ENCODE measurements at regions not wholly inside any gene's neighbourhood (a gene's known extent, or its start where the extent isn't known, plus 50 kb on each side); places are given as distances from the start of the nearest gene placed in this dataset.

- Histone ChIP-seq H3K4me3 (ENCODE audit: low read length in 2 of 2) (no peak overlapping the region), H3K27ac (ENCODE audit: low read depth, low read length) (no peak overlapping the region), H3K36me3 (ENCODE audit: insufficient read depth, low read length) (no peaks in the 10 kb centered on the region), H3K9me3 (ENCODE audit: control insufficient read depth in 1 of 2, low read length in 2 of 2) (no peaks in the 10 kb centered on the region), H3K4me1 (ENCODE audit: insufficient read depth, low read length) (no peaks in the 10 kb centered on the region), H3K27me3 (ENCODE audit: insufficient read depth, low read length) (no peaks in the 10 kb centered on the region)
- Mint-ChIP-seq H3K36me3 (no peaks in the 10 kb centered on the region), H3K9me3 (no peaks in the 10 kb centered on the region), H3K4me3 (no peak overlapping the region), H3K27me3 (no peaks in the 10 kb centered on the region), H3K27ac (no peak overlapping the region), H3K4me1 (no peaks in the 10 kb centered on the region)
- CTCF ChIA-PET (ENCODE audit: partially characterized antibody): no interaction called here
- intact Hi-C loops (cut with micrococcal nuclease): no loop called here
- POLR2A ChIA-PET (ENCODE audit: partially characterized antibody): no interaction called here
- no peak for DNase-seq
These were observed 214.4 kb downstream of the TMX3 start for GRCh38 chr18:68500556-68500955.

- Mint-ChIP-seq H3K27ac (no peak overlapping the region), H3K4me3 (no peak overlapping the region), H3K4me1 (no peaks in the 10 kb centered on the region), H3K9me3 (no peaks in the 10 kb centered on the region), H3K36me3 (no peaks in the 10 kb centered on the region), H3K27me3 (no peaks in the 10 kb centered on the region)
- Histone ChIP-seq H3K4me3 (ENCODE audit: low read length in 2 of 2) (no peak overlapping the region), H3K9me3 (ENCODE audit: control insufficient read depth in 1 of 2, low read length in 2 of 2) (no peaks in the 10 kb centered on the region), H3K4me1 (ENCODE audit: insufficient read depth, low read length) (no peaks in the 10 kb centered on the region), H3K27ac (ENCODE audit: low read depth, low read length) (no peak overlapping the region), H3K36me3 (ENCODE audit: insufficient read depth, low read length) (no peaks in the 10 kb centered on the region), H3K27me3 (ENCODE audit: insufficient read depth, low read length) (no peaks in the 10 kb centered on the region)
- intact Hi-C loops (cut with micrococcal nuclease): no loop called here
- ChIA-PET CTCF (ENCODE audit: partially characterized antibody) (no interaction called here), POLR2A (ENCODE audit: partially characterized antibody) (no interaction called here)
- DNase-seq: no peak
These were observed 215.8 kb downstream of the TMX3 start for GRCh38 chr18:68499141-68499540.

- no peaks in the 10 kb centered on the region for H3K27me3 ChIP-seq (ENCODE audit: insufficient read depth, low read length)
- H3K9me3 Mint-ChIP-seq: no peaks in the 10 kb centered on the region
- H3K9me3 ChIP-seq (ENCODE audit: control insufficient read depth in 1 of 2, low read length in 2 of 2): no peaks in the 10 kb centered on the region
- no peaks in the 10 kb centered on the region for H3K27me3 Mint-ChIP-seq
- no peaks in the 10 kb centered on the region for H3K4me1 ChIP-seq (ENCODE audit: insufficient read depth, low read length)
- H3K36me3 Mint-ChIP-seq: no peaks in the 10 kb centered on the region
- no peak overlapping the region for H3K4me3 Mint-ChIP-seq
- no peak overlapping the region for H3K27ac Mint-ChIP-seq
- POLR2A ChIA-PET (ENCODE audit: partially characterized antibody): no interaction called here
- intact Hi-C loops (cut with micrococcal nuclease): no loop called here
- no peak for DNase-seq
- H3K4me1 Mint-ChIP-seq: no peaks in the 10 kb centered on the region
- no peaks in the 10 kb centered on the region for H3K36me3 ChIP-seq (ENCODE audit: insufficient read depth, low read length)
- no peak overlapping the region for H3K4me3 ChIP-seq (ENCODE audit: low read length in 2 of 2)
- CTCF ChIA-PET (ENCODE audit: partially characterized antibody): no interaction called here
- no peak overlapping the region for H3K27ac ChIP-seq (ENCODE audit: low read depth, low read length)
These were observed 216.3 kb downstream of the TMX3 start for GRCh38 chr18:68498636-68499035.

GRCh38 chr18:68498185-68498584 lies 216.7 kb downstream of the TMX3 start:
- Histone ChIP-seq H3K36me3 (ENCODE audit: insufficient read depth, low read length) (no peaks in the 10 kb centered on the region), H3K27me3 (ENCODE audit: insufficient read depth, low read length) (no peaks in the 10 kb centered on the region), H3K4me1 (ENCODE audit: insufficient read depth, low read length) (no peaks in the 10 kb centered on the region), H3K4me3 (ENCODE audit: low read length in 2 of 2) (no peak overlapping the region), H3K27ac (ENCODE audit: low read depth, low read length) (no peak overlapping the region), H3K9me3 (ENCODE audit: control insufficient read depth in 1 of 2, low read length in 2 of 2) (no peaks in the 10 kb centered on the region)
- H3K36me3 Mint-ChIP-seq: no peaks in the 10 kb centered on the region
- H3K4me3 Mint-ChIP-seq: no peak overlapping the region
- H3K9me3 Mint-ChIP-seq: no peaks in the 10 kb centered on the region
- H3K27me3 Mint-ChIP-seq: no peaks in the 10 kb centered on the region
- H3K4me1 Mint-ChIP-seq: no peaks in the 10 kb centered on the region
- no peak overlapping the region for H3K27ac Mint-ChIP-seq
- ChIA-PET POLR2A (ENCODE audit: partially characterized antibody) (no interaction called here), CTCF (ENCODE audit: partially characterized antibody) (no interaction called here)
- intact Hi-C loops (cut with micrococcal nuclease): no loop called here
- no peak for DNase-seq

DNA sequence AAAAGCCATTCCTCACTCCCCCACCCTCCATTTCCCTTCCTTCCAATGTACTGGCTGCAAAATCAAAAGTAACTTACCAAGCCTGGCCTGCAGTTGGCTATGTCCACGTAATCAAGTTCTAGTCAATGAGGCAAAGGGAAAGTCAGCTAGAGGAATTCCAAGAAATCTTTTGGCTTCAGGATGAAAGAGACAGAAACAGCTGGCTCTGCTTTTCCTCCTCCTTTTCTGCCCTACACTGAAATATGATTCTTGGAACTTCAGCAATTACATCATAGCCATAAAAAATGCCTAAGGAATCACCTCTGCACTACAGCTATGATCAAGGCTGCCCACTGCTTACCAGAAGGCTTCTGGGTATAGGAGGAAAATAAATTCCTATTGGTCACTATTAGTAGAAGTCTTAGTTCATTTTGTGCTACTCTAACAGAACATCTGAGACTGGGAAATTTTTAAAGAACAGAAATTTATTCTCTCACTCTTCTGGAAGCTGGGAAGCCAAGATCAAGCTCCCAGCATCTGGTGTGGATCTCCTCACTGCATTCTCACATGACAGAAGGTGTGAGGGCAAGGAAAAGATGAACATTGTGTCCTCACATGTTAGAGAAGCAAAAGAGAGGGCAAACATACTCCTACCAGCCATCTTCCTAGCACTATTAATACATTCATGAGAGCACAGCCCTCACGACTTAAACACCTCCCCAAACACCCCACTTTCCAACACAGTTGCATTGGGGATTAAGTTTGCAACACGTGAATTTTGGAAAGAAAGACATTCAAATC lies 219.9 kb downstream of the TMX3 start:
- intact Hi-C loops (cut with micrococcal nuclease): no loop called here
- no peak overlapping the region for H3K27ac Mint-ChIP-seq
- H3K4me3 Mint-ChIP-seq: no peak overlapping the region
- H3K27me3 Mint-ChIP-seq: no peaks in the 10 kb centered on the region
- H3K4me1 ChIP-seq (ENCODE audit: insufficient read depth, low read length): no peaks in the 10 kb centered on the region
- no peak overlapping the region for H3K27ac ChIP-seq (ENCODE audit: low read depth, low read length)
- ChIA-PET POLR2A (ENCODE audit: partially characterized antibody) (no interaction called here), CTCF (ENCODE audit: partially characterized antibody) (no interaction called here)
- DNase-seq: no peak
- H3K9me3 ChIP-seq (ENCODE audit: control insufficient read depth in 1 of 2, low read length in 2 of 2): no peaks in the 10 kb centered on the region
- H3K9me3 Mint-ChIP-seq: no peaks in the 10 kb centered on the region
- no peaks in the 10 kb centered on the region for H3K36me3 Mint-ChIP-seq
- no peaks in the 10 kb centered on the region for H3K27me3 ChIP-seq (ENCODE audit: insufficient read depth, low read length)
- no peaks in the 10 kb centered on the region for H3K36me3 ChIP-seq (ENCODE audit: insufficient read depth, low read length)
- no peak overlapping the region for H3K4me3 ChIP-seq (ENCODE audit: low read length in 2 of 2)
- H3K4me1 Mint-ChIP-seq: no peaks in the 10 kb centered on the region

- CTCF ChIA-PET (ENCODE audit: partially characterized antibody): no interaction called here
- POLR2A ChIA-PET (ENCODE audit: partially characterized antibody): no interaction called here
These were observed 225.7 kb downstream of the TMX3 start for GRCh38 chr18:68489013-68489792.

DNA sequence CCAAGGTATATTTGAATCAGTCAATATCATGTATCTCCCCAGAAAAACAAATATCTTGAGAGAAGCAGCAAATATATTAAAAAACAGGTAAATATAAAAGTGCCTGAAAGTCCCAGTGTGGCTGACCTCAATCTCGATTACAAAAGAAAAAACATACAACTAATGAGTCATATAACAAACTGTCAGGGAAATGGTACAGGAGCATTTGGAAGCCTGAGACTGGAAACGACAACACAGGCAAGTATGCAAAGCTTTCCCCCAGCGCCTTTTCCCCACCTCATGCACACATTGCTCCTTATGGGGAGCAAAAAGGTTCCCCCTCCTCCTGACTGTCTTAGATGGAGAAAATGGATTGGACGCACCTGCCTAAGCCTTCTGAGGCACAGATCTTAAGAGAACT lies 230.7 kb downstream of the TMX3 start:
- Mint-ChIP-seq H3K36me3 (no peaks in the 10 kb centered on the region), H3K9me3 (no peaks in the 10 kb centered on the region), H3K27me3 (no peaks in the 10 kb centered on the region), H3K27ac (no peak overlapping the region), H3K4me1 (peaks cover 0 to 2% (median 0%) of the 10 kb centered on the region in 4 donors), H3K4me3 (no peak overlapping the region)
- ChIA-PET CTCF (ENCODE audit: partially characterized antibody) (no interaction called here), POLR2A (ENCODE audit: partially characterized antibody) (no interaction called here)
- Histone ChIP-seq H3K4me3 (ENCODE audit: low read length in 2 of 2) (no peak overlapping the region), H3K27me3 (ENCODE audit: insufficient read depth, low read length) (no peaks in the 10 kb centered on the region), H3K9me3 (ENCODE audit: control insufficient read depth in 1 of 2, low read length in 2 of 2) (no peaks in the 10 kb centered on the region), H3K27ac (ENCODE audit: low read depth, low read length) (no peak overlapping the region), H3K36me3 (ENCODE audit: insufficient read depth, low read length) (no peaks in the 10 kb centered on the region), H3K4me1 (ENCODE audit: insufficient read depth, low read length) (no peaks in the 10 kb centered on the region)
- DNase-seq: no peak
- intact Hi-C loops (cut with micrococcal nuclease): no loop called here

More at GRCh38 chr18:68489013-68489792, 225.7 kb downstream of the TMX3 start:
- Mint-ChIP-seq H3K36me3 (no peaks in the 10 kb centered on the region), H3K4me1 (peaks cover 0 to 2% (median under 1%) of the 10 kb centered on the region in 4 donors), H3K4me3 (no peak overlapping the region), H3K27me3 (no peaks in the 10 kb centered on the region), H3K9me3 (no peaks in the 10 kb centered on the region), H3K27ac (no peak overlapping the region)
- Histone ChIP-seq H3K27me3 (ENCODE audit: insufficient read depth, low read length) (no peaks in the 10 kb centered on the region), H3K9me3 (ENCODE audit: control insufficient read depth in 1 of 2, low read length in 2 of 2) (no peaks in the 10 kb centered on the region), H3K27ac (ENCODE audit: low read depth, low read length) (no peak overlapping the region), H3K4me3 (ENCODE audit: low read length in 2 of 2) (no peak overlapping the region), H3K4me1 (ENCODE audit: insufficient read depth, low read length) (no peaks in the 10 kb centered on the region), H3K36me3 (ENCODE audit: insufficient read depth, low read length) (no peaks in the 10 kb centered on the region)
- intact Hi-C loops (cut with micrococcal nuclease): no loop called here
- DNase-seq: no peak

Measured in CD4-positive, alpha-beta memory T cell (primary cell).